ENCODE measurements at regions not wholly inside any gene's neighbourhood (a gene's known extent, or its start where the extent isn't known, plus 50 kb on each side); places are given as distances from the start of the nearest gene placed in this dataset.

DNA sequence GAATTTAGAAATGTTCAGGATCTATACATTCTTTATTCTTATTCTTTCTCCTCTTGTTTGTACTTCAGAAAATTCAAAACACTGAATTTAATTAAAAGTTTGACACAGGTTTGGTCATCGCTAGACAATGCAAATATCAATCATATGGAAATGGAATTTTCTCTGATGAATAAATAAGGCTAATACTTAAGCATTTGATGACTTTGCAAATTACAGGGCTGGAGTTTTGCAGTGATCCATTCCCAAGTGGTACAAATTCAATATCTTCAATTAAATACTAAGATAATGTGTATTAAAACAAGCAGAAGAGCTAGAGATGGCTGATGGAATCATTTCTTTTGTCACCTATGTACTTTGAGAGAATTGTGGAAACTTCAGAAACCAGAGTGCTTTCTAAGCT is 439.6 kb downstream of the DYNC2H1 start:
- Histone ChIP-seq H3K4me2 (no peak overlapping the region), H3K79me2 (ENCODE audit: low read depth) (no peaks in the 10 kb centered on the region), H3F3A (ENCODE audit: low read depth) (no peaks in the 10 kb centered on the region), H3K36me3 (no peaks in the 10 kb centered on the region), H3K9me3 (ENCODE audit: low read depth) (no peaks in the 10 kb centered on the region), H3K27ac (no peak overlapping the region), H3K4me3 (no peak overlapping the region), H3K27me3 (no peaks in the 10 kb centered on the region), H3K9ac (no peak overlapping the region), H4K20me1 (ENCODE audit: low read depth) (no peaks in the 10 kb centered on the region), H3K4me1 (no peaks in the 10 kb centered on the region), H2AFZ (replicated peaks) (no peak overlapping the region)
- H3K9me3 Mint-ChIP-seq, result no peaks in the 10 kb centered on the region
- no peak overlapping the region for H3K27ac Mint-ChIP-seq
- H3K4me1 Mint-ChIP-seq, result peaks cover 7% of the 10 kb centered on the region
- no peak for DNase-seq (ENCODE audit: low spot score)
- no peaks in the 10 kb centered on the region for H3K36me3 Mint-ChIP-seq
- no peak overlapping the region for H3K4me3 Mint-ChIP-seq
- TF ChIP-seq, protein P1, sequence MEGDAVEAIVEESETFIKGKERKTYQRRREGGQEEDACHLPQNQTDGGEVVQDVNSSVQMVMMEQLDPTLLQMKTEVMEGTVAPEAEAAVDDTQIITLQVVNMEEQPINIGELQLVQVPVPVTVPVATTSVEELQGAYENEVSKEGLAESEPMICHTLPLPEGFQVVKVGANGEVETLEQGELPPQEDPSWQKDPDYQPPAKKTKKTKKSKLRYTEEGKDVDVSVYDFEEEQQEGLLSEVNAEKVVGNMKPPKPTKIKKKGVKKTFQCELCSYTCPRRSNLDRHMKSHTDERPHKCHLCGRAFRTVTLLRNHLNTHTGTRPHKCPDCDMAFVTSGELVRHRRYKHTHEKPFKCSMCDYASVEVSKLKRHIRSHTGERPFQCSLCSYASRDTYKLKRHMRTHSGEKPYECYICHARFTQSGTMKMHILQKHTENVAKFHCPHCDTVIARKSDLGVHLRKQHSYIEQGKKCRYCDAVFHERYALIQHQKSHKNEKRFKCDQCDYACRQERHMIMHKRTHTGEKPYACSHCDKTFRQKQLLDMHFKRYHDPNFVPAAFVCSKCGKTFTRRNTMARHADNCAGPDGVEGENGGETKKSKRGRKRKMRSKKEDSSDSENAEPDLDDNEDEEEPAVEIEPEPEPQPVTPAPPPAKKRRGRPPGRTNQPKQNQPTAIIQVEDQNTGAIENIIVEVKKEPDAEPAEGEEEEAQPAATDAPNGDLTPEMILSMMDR (IDR thresholded peaks at IDR 0.05), result no peak
- no peak for TF ChIP-seq EZH2 (IDR thresholded peaks at IDR 0.05)
- TF ChIP-seq EZH2phosphoT487 (IDR thresholded peaks at IDR 0.05), result no peak
- H3K27me3 Mint-ChIP-seq (ENCODE audit: insufficient read depth, low read depth), result no peaks in the 10 kb centered on the region

DNA sequence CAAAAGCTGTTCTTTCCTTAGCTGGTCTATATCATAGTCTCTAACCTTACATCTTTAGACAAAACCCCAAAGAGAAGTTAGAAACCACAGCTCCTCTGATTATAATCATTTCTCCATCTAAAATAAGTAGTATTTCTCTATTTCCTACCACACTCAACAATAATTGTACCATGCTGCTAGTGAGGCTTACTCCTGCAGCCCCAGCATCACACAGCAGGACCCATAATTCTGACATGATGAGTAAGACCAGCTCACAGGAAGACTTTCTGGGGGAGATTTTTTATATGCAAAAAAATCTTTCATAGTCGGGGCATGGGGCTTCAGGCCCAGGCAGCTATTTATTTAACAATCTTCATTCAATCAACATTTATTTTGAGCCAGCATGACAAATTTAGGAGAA is 441.6 kb downstream of the DYNC2H1 start:
- no peaks in the 10 kb centered on the region for H3K4me1 ChIP-seq
- TF ChIP-seq, protein P1 (IDR thresholded peaks at IDR 0.05), result no peak
- no peak for TF ChIP-seq EZH2 (IDR thresholded peaks at IDR 0.05)
- TF ChIP-seq EZH2phosphoT487 (IDR thresholded peaks at IDR 0.05), result no peak
- H3K36me3 ChIP-seq, result no peaks in the 10 kb centered on the region
- Mint-ChIP-seq H3K27me3 (ENCODE audit: insufficient read depth, low read depth) (no peaks in the 10 kb centered on the region), H3K9me3 (no peaks in the 10 kb centered on the region), H3K4me3 (no peak overlapping the region), H3K4me1 (peaks cover 7% of the 10 kb centered on the region), H3K27ac (no peak overlapping the region), H3K36me3 (no peaks in the 10 kb centered on the region)
- DNase-seq (ENCODE audit: low spot score), result no peak
- H3K4me2 ChIP-seq, result no peak overlapping the region
- H3K79me2 ChIP-seq (ENCODE audit: low read depth), result no peaks in the 10 kb centered on the region
- no peaks in the 10 kb centered on the region for H4K20me1 ChIP-seq (ENCODE audit: low read depth)
- no peaks in the 10 kb centered on the region for H3K27me3 ChIP-seq
- H3K27ac ChIP-seq, result no peak overlapping the region
- no peak overlapping the region for H2AFZ ChIP-seq (replicated peaks)
- H3K9me3 ChIP-seq (ENCODE audit: low read depth), result no peaks in the 10 kb centered on the region
- H3K4me3 ChIP-seq, result no peak overlapping the region
- H3K9ac ChIP-seq, result no peak overlapping the region
- H3F3A ChIP-seq (ENCODE audit: low read depth), result no peaks in the 10 kb centered on the region

DNA sequence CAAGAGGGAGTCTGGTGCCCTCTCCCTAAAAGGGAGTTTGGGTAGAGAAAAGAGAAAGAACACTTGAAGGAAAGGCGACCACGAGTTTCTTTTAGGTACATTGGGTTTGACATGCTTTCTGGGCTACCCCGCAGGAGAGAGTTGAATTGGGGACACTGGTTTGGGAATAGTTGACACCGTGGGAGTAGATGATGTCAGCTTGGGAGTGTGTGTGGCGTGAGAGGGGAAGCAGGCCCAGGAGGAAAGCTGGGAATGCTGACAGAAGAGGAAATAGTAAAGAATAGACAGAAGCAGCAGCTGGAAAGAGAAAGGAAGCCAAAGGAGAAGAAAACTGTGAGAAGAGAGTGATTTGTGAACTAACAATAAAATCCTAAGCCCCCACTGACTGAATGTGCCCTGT is 442.9 kb downstream of the DYNC2H1 start:
- H3K4me1 ChIP-seq, result no peaks in the 10 kb centered on the region

More for the DNA sequence above, 442.9 kb downstream of the DYNC2H1 start:
- H3K9me3 ChIP-seq (ENCODE audit: low read depth), result no peaks in the 10 kb centered on the region
- no peaks in the 10 kb centered on the region for H4K20me1 ChIP-seq (ENCODE audit: low read depth)
- no peaks in the 10 kb centered on the region for H3K36me3 Mint-ChIP-seq
- H3K4me3 Mint-ChIP-seq, result no peak overlapping the region
- DNase-seq (ENCODE audit: low spot score), result no peak
- H3F3A ChIP-seq (ENCODE audit: low read depth), result no peaks in the 10 kb centered on the region
- H3K79me2 ChIP-seq (ENCODE audit: low read depth), result no peaks in the 10 kb centered on the region
- H3K27ac Mint-ChIP-seq, result no peak overlapping the region
- no peak overlapping the region for H2AFZ ChIP-seq (replicated peaks)
- no peaks in the 10 kb centered on the region for H3K9me3 Mint-ChIP-seq
- no peak overlapping the region for H3K27ac ChIP-seq
- H3K27me3 ChIP-seq, result no peaks in the 10 kb centered on the region
- no peak overlapping the region for H3K4me3 ChIP-seq
- H3K36me3 ChIP-seq, result no peaks in the 10 kb centered on the region
- H3K9ac ChIP-seq, result no peak overlapping the region
- TF ChIP-seq, protein P1 (IDR thresholded peaks at IDR 0.05), result no peak
- TF ChIP-seq EZH2phosphoT487 (IDR thresholded peaks at IDR 0.05) (no peak), EZH2 (IDR thresholded peaks at IDR 0.05) (no peak)
- H3K4me1 Mint-ChIP-seq, result peaks cover 7% of the 10 kb centered on the region
- no peaks in the 10 kb centered on the region for H3K27me3 Mint-ChIP-seq (ENCODE audit: insufficient read depth, low read depth)
- no peak overlapping the region for H3K4me2 ChIP-seq
